ENCODE measurements at regions not wholly inside any gene's neighbourhood (a gene's known extent, or its start where the extent isn't known, plus 50 kb on each side); places are given as distances from the start of the nearest gene placed in this dataset.

DNA sequence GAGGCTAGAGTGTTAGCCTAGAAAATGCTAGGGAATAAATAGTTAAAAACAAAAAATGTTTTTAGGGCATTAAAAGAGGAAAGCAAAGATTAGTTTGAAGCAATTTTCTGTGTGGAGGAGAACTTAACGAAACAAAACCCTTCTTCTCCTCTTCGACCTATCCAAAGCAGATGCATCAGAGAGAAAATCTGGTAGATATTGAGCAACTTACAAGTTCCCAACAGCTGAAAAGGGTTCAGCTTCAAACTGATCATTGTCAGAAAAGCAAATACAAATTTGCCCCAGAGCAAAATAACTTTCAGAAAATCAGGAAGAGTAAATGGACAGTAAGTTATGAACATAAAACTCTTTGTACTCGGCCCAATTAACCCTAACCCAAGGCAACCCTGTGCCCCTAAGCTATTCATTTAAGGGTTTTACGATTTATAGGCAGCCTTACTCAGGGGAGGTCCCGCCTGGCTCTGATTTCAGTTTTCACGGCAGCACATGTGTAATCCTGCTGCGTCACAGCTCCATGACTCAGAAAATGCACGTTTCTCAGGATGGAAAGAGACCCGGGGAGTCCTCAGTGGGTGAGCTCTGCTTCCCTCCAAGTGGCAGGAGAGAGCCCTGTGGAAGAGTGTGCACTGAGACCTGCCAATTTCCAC is 405.7 kb upstream of the SALL1 start:
- no peak for TF ChIP-seq POLR2A (IDR thresholded peaks at IDR 0.05; ENCODE audit: low read depth, low read length)
- no peak for TF ChIP-seq POLR2AphosphoS5 (IDR thresholded peaks at IDR 0.05; ENCODE audit: low read depth, low read length)
- no peak for TF ChIP-seq TAF1 (IDR thresholded peaks at IDR 0.05; ENCODE audit: borderline replicate concordance, low read depth, low read length)
- FAIRE-seq = no peak

DNA sequence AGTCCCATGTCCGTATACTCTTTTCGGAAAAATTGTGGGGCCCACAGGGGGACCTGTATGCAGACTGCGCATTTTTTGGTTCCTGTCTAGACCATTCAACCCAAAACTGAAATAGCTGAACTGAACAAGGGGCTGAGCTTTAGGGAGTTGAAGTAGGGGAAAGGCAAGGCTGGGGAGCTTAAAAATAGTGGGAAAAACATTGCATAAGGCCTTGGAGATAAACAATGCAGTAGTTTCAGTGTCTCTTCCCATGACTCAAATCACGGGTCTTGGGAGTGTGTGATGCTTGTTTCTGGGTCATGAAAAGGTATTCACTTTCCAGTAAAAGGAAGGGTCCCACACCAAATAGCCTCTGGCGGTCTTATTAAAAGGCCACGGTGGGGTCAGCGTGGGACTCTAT is 402.8 kb upstream of the SALL1 start:
- DNase-seq (ENCODE audit: insufficient read length) (no peak), FAIRE-seq (no peak)
- no peak for TF ChIP-seq POLR2AphosphoS5 (IDR thresholded peaks at IDR 0.05; ENCODE audit: low read depth, low read length)
- no peak for TF ChIP-seq POLR2A (IDR thresholded peaks at IDR 0.05; ENCODE audit: low read depth, low read length)
- no peak for TF ChIP-seq TAF1 (IDR thresholded peaks at IDR 0.05; ENCODE audit: borderline replicate concordance, low read depth, low read length)

More for the DNA sequence above, 405.7 kb upstream of the SALL1 start:
- no peak for DNase-seq (ENCODE audit: insufficient read length)

DNA sequence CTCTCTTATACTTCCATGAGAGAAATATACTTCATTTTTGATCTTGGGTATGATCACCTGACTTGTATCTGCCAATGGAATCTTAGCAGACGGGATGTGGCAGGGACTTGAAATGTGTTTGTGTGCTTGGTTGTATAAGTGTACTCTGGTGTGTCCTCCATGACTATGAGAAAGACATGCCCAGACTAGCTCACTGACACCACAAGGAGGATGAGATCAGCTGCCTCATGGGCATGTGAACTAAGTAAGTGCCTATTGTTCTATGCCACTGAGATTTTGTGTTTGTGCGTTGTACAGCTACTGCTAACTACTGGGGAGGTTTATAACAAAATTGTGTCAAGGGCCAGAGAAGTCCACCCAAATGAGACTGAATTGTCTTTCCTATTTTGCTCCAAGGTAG is 402.2 kb upstream of the SALL1 start:
- DNase-seq (ENCODE audit: insufficient read length) (no peak), FAIRE-seq (no peak)
- TF ChIP-seq POLR2A (IDR thresholded peaks at IDR 0.05; ENCODE audit: low read depth, low read length) = no peak
- no peak for TF ChIP-seq POLR2AphosphoS5 (IDR thresholded peaks at IDR 0.05; ENCODE audit: low read depth, low read length)
- TF ChIP-seq TAF1 (IDR thresholded peaks at IDR 0.05; ENCODE audit: borderline replicate concordance, low read depth, low read length) = no peak

DNA sequence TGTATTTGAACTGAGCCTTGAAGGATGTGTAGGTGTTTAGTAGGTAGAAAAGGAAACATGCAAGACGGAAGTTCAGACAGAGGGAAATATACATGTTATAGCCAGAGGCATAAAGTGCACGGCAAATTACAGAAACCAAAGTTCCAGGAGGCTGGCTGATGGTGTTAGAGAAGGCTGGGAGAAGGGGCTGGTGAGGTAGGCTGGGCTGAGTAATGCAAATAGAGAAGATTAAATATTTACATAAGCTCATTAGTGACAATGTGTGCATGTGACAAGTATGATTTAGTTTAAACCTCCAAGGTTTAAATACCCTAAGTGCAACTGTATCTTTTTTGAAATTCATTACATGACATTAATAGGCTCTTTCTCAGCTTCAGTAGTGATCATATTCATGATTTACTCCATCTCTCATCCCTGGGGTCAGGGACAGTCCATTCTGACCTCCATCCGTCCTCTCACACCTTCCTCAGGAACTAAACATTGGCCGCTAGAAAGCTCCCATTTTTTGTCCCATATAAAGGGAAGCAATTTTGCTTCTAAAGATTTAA is 399.8 kb upstream of the SALL1 start:
- DNase-seq (ENCODE audit: insufficient read length) (no peak), FAIRE-seq (no peak)
- TF ChIP-seq TAF1 (IDR thresholded peaks at IDR 0.05; ENCODE audit: borderline replicate concordance, low read depth, low read length) (no peak), POLR2AphosphoS5 (IDR thresholded peaks at IDR 0.05; ENCODE audit: low read depth, low read length) (no peak), POLR2A (IDR thresholded peaks at IDR 0.05; ENCODE audit: low read depth, low read length) (no peak)

DNA sequence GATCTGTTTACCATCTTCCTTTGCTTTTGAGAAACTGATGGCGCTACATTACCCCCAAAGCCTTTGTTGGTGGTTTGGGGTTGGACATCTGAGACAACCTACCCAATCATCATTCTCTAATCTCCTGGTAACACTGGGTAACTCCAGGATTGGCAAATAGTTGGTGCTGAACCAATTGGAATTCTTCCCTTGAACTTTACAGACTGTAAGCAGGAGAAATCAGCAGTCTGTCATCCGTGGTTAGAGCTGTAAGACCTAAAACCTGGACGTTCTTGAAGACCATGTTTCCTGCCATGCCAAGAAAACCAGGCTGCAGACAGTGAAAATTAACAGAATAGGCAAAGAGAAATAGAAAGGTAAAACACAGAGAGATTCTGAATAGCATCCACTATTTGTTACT is 398.8 kb upstream of the SALL1 start:
- TF ChIP-seq TAF1 (IDR thresholded peaks at IDR 0.05; ENCODE audit: borderline replicate concordance, low read depth, low read length) (no peak), POLR2AphosphoS5 (IDR thresholded peaks at IDR 0.05; ENCODE audit: low read depth, low read length) (no peak), POLR2A (IDR thresholded peaks at IDR 0.05; ENCODE audit: low read depth, low read length) (no peak)
- FAIRE-seq (no peak), DNase-seq (ENCODE audit: insufficient read length) (no peak)

DNA sequence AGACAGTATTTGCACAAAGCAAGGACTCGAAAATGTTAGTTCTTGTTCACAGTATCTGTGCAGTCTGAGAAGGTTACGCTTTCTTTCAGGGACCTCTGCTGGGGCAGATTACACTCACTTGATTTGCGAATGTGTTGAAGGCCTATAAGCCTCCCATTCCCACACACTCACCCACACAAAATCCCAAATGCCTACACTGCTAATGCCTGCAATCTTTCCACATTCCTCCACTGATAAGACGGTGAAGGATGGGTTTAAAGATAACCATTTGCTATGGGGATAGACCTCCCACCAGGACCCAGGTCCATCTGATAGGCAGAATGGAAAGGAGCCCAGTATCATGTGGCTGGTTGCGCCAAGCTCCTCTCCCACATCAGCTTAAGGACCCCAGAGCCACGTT is 394.9 kb upstream of the SALL1 start:
- DNase-seq (ENCODE audit: insufficient read length) = no peak
- no peak for FAIRE-seq
- no peak for TF ChIP-seq POLR2AphosphoS5 (IDR thresholded peaks at IDR 0.05; ENCODE audit: low read depth, low read length)
- TF ChIP-seq TAF1 (IDR thresholded peaks at IDR 0.05; ENCODE audit: borderline replicate concordance, low read depth, low read length) = no peak
- no peak for TF ChIP-seq POLR2A (IDR thresholded peaks at IDR 0.05; ENCODE audit: low read depth, low read length)

DNA sequence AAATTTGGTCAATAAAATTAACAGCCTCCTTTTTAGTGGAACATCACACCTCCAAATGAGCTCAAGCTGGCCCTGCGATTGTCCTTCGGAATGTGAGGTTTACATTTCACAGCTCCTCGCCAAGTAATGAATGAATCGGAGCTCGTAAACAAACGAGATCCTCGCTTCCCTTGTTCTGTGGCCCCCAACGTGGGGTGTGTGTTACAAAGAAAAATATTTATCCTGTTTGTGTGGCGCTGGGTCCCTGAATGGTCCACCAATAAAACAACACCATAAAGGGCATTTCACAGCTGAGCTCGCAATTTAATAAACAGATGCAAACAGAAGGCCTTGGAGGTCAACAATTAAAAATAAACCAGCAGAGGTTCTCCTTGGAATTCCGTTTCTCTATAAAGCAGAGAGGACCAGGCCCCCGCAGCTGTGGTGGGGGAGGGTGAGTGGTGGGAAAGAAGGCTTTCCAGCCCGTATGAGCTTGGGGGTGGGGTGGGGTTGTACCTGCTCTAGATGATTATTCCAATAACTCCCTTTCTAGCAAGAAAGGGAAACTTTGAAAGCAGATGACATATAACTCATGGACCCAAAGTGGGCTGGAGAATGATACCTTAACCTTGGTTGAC is 393.9 kb upstream of the SALL1 start:
- TF ChIP-seq POLR2A (IDR thresholded peaks at IDR 0.05; ENCODE audit: low read depth, low read length) = no peak
- no peak for TF ChIP-seq TAF1 (IDR thresholded peaks at IDR 0.05; ENCODE audit: borderline replicate concordance, low read depth, low read length)
- TF ChIP-seq POLR2AphosphoS5 (IDR thresholded peaks at IDR 0.05; ENCODE audit: low read depth, low read length) = no peak
- FAIRE-seq = no peak

DNA sequence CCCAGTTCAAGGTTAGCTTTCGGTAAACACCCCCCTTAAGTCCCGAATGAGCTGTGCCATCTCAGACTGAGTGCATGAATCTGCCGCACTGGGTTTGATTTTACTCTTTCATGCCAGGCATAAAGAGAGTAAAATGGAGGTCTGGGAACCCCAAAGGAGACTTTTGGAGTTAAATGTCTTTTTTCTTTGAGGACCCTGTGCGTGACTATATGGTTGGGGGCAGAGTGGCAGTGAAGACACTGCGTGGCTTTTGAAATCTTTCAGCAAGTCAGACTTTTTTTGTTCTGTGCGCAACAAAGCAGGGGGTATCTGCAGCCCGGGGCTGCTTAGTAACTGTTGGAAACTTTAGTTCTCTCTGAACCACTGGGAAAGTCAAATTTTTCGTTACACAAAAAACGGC is 392.9 kb upstream of the SALL1 start:
- no peak for FAIRE-seq
- DNase-seq (ENCODE audit: insufficient read length) = no peak
- no peak for TF ChIP-seq POLR2AphosphoS5 (IDR thresholded peaks at IDR 0.05; ENCODE audit: low read depth, low read length)

More for the DNA sequence above, 393.9 kb upstream of the SALL1 start:
- no peak for DNase-seq (ENCODE audit: insufficient read length)

DNA sequence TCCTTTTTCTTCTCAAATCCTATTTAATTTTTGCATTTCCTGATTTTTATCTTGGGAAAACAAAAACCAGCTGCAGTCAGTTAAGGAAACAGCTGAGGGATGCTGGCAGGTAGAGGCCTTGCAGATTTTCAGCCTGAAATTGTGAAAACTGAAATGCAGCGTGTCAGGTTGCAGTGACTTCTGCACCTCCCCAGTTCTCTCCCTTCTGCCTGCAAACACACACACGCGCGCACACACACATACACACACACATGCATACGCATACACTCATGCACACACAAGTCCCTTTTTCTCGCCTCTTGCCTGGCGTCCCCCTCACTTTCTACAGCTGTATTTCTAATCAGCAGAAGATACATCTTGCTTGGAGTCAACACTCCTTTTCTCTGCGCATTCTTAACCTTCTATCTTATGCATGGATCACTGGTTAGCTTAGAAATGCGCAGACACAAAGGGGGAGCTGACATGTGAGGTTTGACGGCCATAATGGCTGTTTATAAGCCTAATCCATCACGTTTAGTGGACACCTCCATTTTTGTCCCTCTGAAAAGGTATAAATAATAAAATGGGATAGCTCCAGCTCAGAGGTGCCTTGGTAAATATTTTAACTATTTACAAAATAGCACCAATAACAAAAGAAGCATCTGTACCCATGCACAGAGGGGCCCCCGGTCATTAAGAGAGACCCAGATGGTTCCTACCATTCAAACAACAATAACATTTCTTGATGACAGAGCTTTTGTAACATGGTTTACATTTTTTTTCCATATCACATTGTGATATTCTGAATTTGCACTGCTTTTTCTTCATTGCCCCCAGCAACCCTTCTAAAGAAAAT is 392.1 kb upstream of the SALL1 start:
- DNase-seq (ENCODE audit: insufficient read length) (no peak), FAIRE-seq (no peak)
- TF ChIP-seq POLR2A (IDR thresholded peaks at IDR 0.05; ENCODE audit: low read depth, low read length) (no peak), TAF1 (IDR thresholded peaks at IDR 0.05; ENCODE audit: borderline replicate concordance, low read depth, low read length) (no peak), POLR2AphosphoS5 (IDR thresholded peaks at IDR 0.05; ENCODE audit: low read depth, low read length) (no peak)

DNA sequence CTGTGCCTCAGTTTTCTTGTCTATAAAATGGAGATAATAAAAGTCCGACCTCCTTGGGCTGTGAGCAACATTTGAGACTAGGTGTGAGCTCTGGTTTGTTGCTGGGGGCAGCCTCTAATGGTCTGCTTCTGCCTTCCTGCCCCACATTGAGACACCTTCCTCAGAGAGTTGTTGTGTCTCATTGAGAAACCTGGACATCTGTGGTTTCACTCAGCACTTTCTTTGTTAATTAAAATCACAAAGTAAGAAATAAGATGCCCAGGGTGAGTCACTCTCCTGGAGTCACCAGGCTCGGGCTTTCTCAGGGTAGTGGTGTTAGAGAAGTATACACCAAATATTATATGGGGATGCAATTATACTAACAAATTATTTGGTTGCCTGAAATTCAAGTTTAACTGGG is 389.2 kb upstream of the SALL1 start:
- FAIRE-seq = no peak
- DNase-seq (ENCODE audit: insufficient read length) = no peak
- TF ChIP-seq POLR2AphosphoS5 (IDR thresholded peaks at IDR 0.05; ENCODE audit: low read depth, low read length) (no peak), TAF1 (IDR thresholded peaks at IDR 0.05; ENCODE audit: borderline replicate concordance, low read depth, low read length) (no peak), POLR2A (IDR thresholded peaks at IDR 0.05; ENCODE audit: low read depth, low read length) (no peak)

DNA sequence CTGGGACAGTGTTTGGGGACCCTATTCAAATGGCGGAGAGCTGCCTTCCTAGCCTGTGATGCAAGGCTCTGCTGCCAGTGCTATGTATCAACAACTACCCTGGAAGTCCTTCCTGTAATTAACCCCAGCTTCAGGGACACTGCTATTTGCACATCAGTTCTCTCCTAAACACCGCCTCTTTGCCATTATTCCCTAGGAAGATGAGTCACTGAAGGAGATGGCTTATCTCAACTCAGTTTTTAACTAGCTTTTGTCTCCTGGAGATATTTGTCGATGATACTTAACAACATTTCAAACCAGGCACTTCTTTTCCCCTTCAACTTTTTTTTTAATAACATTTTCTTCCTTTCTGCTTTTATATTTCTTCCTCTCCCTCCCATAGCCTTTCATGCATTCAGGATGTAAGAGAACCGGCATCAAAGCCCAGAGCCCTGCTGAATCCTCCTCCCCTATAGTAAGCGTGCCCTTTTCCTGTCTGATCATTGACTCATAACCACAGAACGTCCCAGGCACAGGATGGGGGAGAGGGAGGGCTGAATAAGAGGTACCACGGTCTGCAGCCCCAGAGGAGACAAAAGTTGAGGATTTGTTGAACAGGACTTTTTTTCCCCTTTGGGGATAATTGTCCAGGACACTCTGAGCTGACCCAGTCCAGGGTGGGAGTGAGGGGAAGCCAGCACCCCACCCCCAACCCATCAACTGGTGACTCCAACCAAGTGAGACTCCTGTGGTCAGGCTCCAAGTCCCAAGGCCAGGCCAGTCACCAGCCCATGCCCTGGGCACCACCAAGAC is 387.8 kb upstream of the SALL1 start:
- TF ChIP-seq POLR2A (IDR thresholded peaks at IDR 0.05; ENCODE audit: low read depth, low read length) (no peak), TAF1 (IDR thresholded peaks at IDR 0.05; ENCODE audit: borderline replicate concordance, low read depth, low read length) (no peak), POLR2AphosphoS5 (IDR thresholded peaks at IDR 0.05; ENCODE audit: low read depth, low read length) (no peak)
- FAIRE-seq = no peak
- DNase-seq (ENCODE audit: insufficient read length) = no peak

Data from GM12892 (cell line).